ENCODE measurements at regions not wholly inside any gene's neighbourhood (a gene's known extent, or its start where the extent isn't known, plus 50 kb on each side); places are given as distances from the start of the nearest gene placed in this dataset.
"Not testable (repeated sequence)": the region's sequence is repeated elsewhere in the genome, so short reads cannot be mapped to it uniquely, and the experiment has no call there.

GRCh38 chrX:84870281-84870680, 133.4 kb upstream of the APOOL start:
- DNase-seq, result not testable (repeated sequence)

GRCh38 chrX:84872160-84872771, 131.4 kb upstream of the APOOL start:
- DNase-seq, result not testable (repeated sequence)

GRCh38 chrX:84873176-84873575, 130.5 kb upstream of the APOOL start:
- DNase-seq, result no peak

GRCh38 chrX:84876876-84877275, 126.8 kb upstream of the APOOL start:
- DNase-seq, result no peak

GRCh38 chrX:84893897-84894296, 109.8 kb upstream of the APOOL start:
- DNase-seq, result no peak

- DNase-seq, result no peak
These were observed 96.2 kb upstream of the APOOL start for GRCh38 chrX:84907324-84907968.

- DNase-seq, result no peak
These were observed 94.5 kb upstream of the APOOL start for GRCh38 chrX:84909151-84909550.

- DNase-seq, result no peak
These were observed 79.1 kb upstream of the APOOL start for GRCh38 chrX:84924624-84925023.

GRCh38 chrX:84932814-84933213, 70.9 kb upstream of the APOOL start:
- no peak for DNase-seq

GRCh38 chrX:84933956-84934556, 69.6 kb upstream of the APOOL start:
- no peak for DNase-seq

Data from NCI-H1092 (cell line).